ENCODE measurements at regions not wholly inside any gene's neighbourhood (a gene's known extent, or its start where the extent isn't known, plus 50 kb on each side); places are given as distances from the start of the nearest gene placed in this dataset.

- Histone ChIP-seq H4K20me1 (ENCODE audit: insufficient read depth, low read length) (no peaks in the 10 kb centered on the region), H3K27ac (ENCODE audit: low read depth in 1 of 2, low read length in 2 of 2) (no peak overlapping the region), H3K9ac (ENCODE audit: insufficient read depth, low read length, poor library complexity, severe bottlenecking) (no peak overlapping the region), H3K4me3 (replicated peaks in 1 of 3; ENCODE audit: low read depth in 2 of 3, low read length in 3 of 3) (no peak overlapping the region), H2AFZ (ENCODE audit: insufficient read depth, low read depth, low read length, poor library complexity, severe bottlenecking) (no peak overlapping the region), H3K9me3 (replicated peaks in 1 of 2; ENCODE audit: control insufficient read depth in 1 of 2, insufficient read depth in 1 of 2, low read length in 2 of 2) (no peaks in the 10 kb centered on the region), H3K4me2 (replicated peaks; ENCODE audit: extremely low read depth, low read length, poor library complexity, severe bottlenecking) (no peak overlapping the region), H3K4me1 (ENCODE audit: control insufficient read depth in 1 of 2, insufficient read depth in 2 of 2, low read length in 2 of 2) (no peaks in the 10 kb centered on the region), H3K79me2 (ENCODE audit: insufficient read depth, low read length) (no peaks in the 10 kb centered on the region), H3K36me3 (replicated peaks in 1 of 2; ENCODE audit: control insufficient read depth in 1 of 2, insufficient read depth in 2 of 2, low read length in 2 of 2) (no peaks in the 10 kb centered on the region), H3K27me3 (ENCODE audit: control insufficient read depth in 2 of 2, insufficient read depth in 2 of 2, low read length in 2 of 2) (no peaks in the 10 kb centered on the region)
- no peak overlapping the region for H3K4me3 Mint-ChIP-seq
- peaks cover 0 to 2% (median 0%) of the 10 kb centered on the region in 7 donors for H3K9me3 Mint-ChIP-seq
- H3K27ac Mint-ChIP-seq: peak overlapping the region in 1 of 7 donors; percentile 24
- no peak for DNase-seq
- no CpG with 5 or more reads among the region's 2 CpGs for WGBS (ENCODE audit: insufficient coverage)
- H3K27me3 Mint-ChIP-seq (ENCODE audit: low read depth in 3 of 3): peaks cover under 1 to 9% (median 2%) of the 10 kb centered on the region in 3 donors
- H3K4me1 Mint-ChIP-seq: no peaks in the 10 kb centered on the region
- TF ChIP-seq CTCF (IDR thresholded peaks at IDR 0.05): no peak
- intact Hi-C loops (cut with micrococcal nuclease): no loop called here
- no peaks in the 10 kb centered on the region for H3K36me3 Mint-ChIP-seq
Measured at GRCh38 chr11:112759418-112759817, 201.8 kb upstream of the NCAM1 start.

GRCh38 chr11:112760396-112761059 is 200.7 kb upstream of the NCAM1 start:
- no peak for DNase-seq
- no peak for TF ChIP-seq CTCF (IDR thresholded peaks at IDR 0.05)
- Mint-ChIP-seq H3K27ac (no peak overlapping the region), H3K4me3 (no peak overlapping the region), H3K9me3 (peaks cover 0 to 2% (median 0%) of the 10 kb centered on the region in 7 donors), H3K4me1 (no peaks in the 10 kb centered on the region), H3K36me3 (no peaks in the 10 kb centered on the region), H3K27me3 (ENCODE audit: low read depth in 3 of 3) (peaks cover 0 to 9% (median 2%) of the 10 kb centered on the region in 3 donors)
- Histone ChIP-seq H3K4me3 (replicated peaks in 1 of 3; ENCODE audit: low read depth in 2 of 3, low read length in 3 of 3) (no peak overlapping the region), H2AFZ (ENCODE audit: insufficient read depth, low read depth, low read length, poor library complexity, severe bottlenecking) (no peak overlapping the region), H3K4me2 (replicated peaks; ENCODE audit: extremely low read depth, low read length, poor library complexity, severe bottlenecking) (no peak overlapping the region), H3K27me3 (ENCODE audit: control insufficient read depth in 2 of 2, insufficient read depth in 2 of 2, low read length in 2 of 2) (no peaks in the 10 kb centered on the region), H3K9me3 (replicated peaks in 1 of 2; ENCODE audit: control insufficient read depth in 1 of 2, insufficient read depth in 1 of 2, low read length in 2 of 2) (no peaks in the 10 kb centered on the region), H3K4me1 (ENCODE audit: control insufficient read depth in 1 of 2, insufficient read depth in 2 of 2, low read length in 2 of 2) (no peaks in the 10 kb centered on the region), H3K27ac (ENCODE audit: low read depth in 1 of 2, low read length in 2 of 2) (no peak overlapping the region), H4K20me1 (ENCODE audit: insufficient read depth, low read length) (no peaks in the 10 kb centered on the region), H3K36me3 (replicated peaks in 1 of 2; ENCODE audit: control insufficient read depth in 1 of 2, insufficient read depth in 2 of 2, low read length in 2 of 2) (no peaks in the 10 kb centered on the region), H3K9ac (ENCODE audit: insufficient read depth, low read length, poor library complexity, severe bottlenecking) (no peak overlapping the region), H3K79me2 (ENCODE audit: insufficient read depth, low read length) (no peaks in the 10 kb centered on the region)
- 83% methylated on average over 6 of the region's 7 CpGs for WGBS (ENCODE audit: insufficient coverage)
- intact Hi-C loops (cut with micrococcal nuclease): no loop called here
